ENCODE measurements at regions not wholly inside any gene's neighbourhood (a gene's known extent, or its start where the extent isn't known, plus 50 kb on each side); places are given as distances from the start of the nearest gene placed in this dataset.

- Mint-ChIP-seq H3K4me1 (ENCODE audit: low read depth) (no peaks in the 10 kb centered on the region), H3K27ac (no peak overlapping the region), H3K9me3 (no peaks in the 10 kb centered on the region), H3K27me3 (no peaks in the 10 kb centered on the region), H3K4me3 (no peak overlapping the region), H3K36me3 (ENCODE audit: low read depth) (no peaks in the 10 kb centered on the region)
- ATAC-seq (ENCODE audit: poor library complexity) (no peak), DNase-seq (no peak)
- ChIA-PET CTCF (no interaction called here), POLR2A (no interaction called here)
- H3K9me3 ChIP-seq (ENCODE audit: control insufficient read depth in 1 of 2, insufficient read depth in 1 of 2, low read length in 2 of 2), result no peaks in the 10 kb centered on the region
- intact Hi-C loops (cut with DNase I, micrococcal nuclease), result no loop called here
- no peak for TF ChIP-seq CTCF (IDR thresholded peaks at IDR 0.05)
- no peaks in the 10 kb centered on the region for H3K27me3 ChIP-seq (ENCODE audit: control insufficient read depth in 1 of 2, insufficient read depth in 2 of 2, low read length in 2 of 2)
- no peaks in the 10 kb centered on the region for H3K4me1 ChIP-seq (ENCODE audit: insufficient read depth, low read length)
- no peaks in the 10 kb centered on the region for H3K36me3 ChIP-seq (ENCODE audit: insufficient read depth, low read length)
- no peak overlapping the region for H3K4me3 ChIP-seq (ENCODE audit: low read length)
- no peak overlapping the region for H3K27ac ChIP-seq (ENCODE audit: low read depth in 1 of 2, low read length in 2 of 2)
These were observed 681.1 kb downstream of the DHX35 start for GRCh38 chr20:39643292-39643691.

GRCh38 chr20:39641423-39641822 is 679.3 kb downstream of the DHX35 start:
- no peaks in the 10 kb centered on the region for H3K9me3 Mint-ChIP-seq
- peaks cover 0 to 2% of the 10 kb centered on the region in 2 experiments for H3K9me3 ChIP-seq (ENCODE audit: control insufficient read depth in 1 of 2, insufficient read depth in 1 of 2, low read length in 2 of 2)
- no peaks in the 10 kb centered on the region for H3K36me3 Mint-ChIP-seq (ENCODE audit: low read depth)
- ATAC-seq (ENCODE audit: poor library complexity), result no peak
- no peak for TF ChIP-seq CTCF (IDR thresholded peaks at IDR 0.05)
- no peak for DNase-seq
- no peaks in the 10 kb centered on the region for H3K4me1 ChIP-seq (ENCODE audit: insufficient read depth, low read length)
- no peaks in the 10 kb centered on the region for H3K27me3 Mint-ChIP-seq
- H3K4me3 Mint-ChIP-seq, result no peak overlapping the region
- no peak overlapping the region for H3K27ac ChIP-seq (ENCODE audit: low read depth in 1 of 2, low read length in 2 of 2)
- ChIA-PET CTCF (no interaction called here), POLR2A (no interaction called here)
- no peaks in the 10 kb centered on the region for H3K4me1 Mint-ChIP-seq (ENCODE audit: low read depth)
- no peak overlapping the region for H3K4me3 ChIP-seq (ENCODE audit: low read length)
- H3K36me3 ChIP-seq (ENCODE audit: insufficient read depth, low read length), result no peaks in the 10 kb centered on the region
- H3K27ac Mint-ChIP-seq, result no peak overlapping the region
- intact Hi-C loops (cut with DNase I, micrococcal nuclease), result no loop called here
- H3K27me3 ChIP-seq (ENCODE audit: control insufficient read depth in 1 of 2, insufficient read depth in 2 of 2, low read length in 2 of 2), result no peaks in the 10 kb centered on the region

- intact Hi-C loops (cut with DNase I, micrococcal nuclease), result no loop called here
- no peak for TF ChIP-seq CTCF (IDR thresholded peaks at IDR 0.05)
- H3K27ac ChIP-seq (ENCODE audit: low read depth in 1 of 2, low read length in 2 of 2), result no peak overlapping the region
- CTCF ChIA-PET, result no interaction called here
- Mint-ChIP-seq H3K27ac (no peak overlapping the region), H3K4me3 (no peak overlapping the region), H3K36me3 (ENCODE audit: low read depth) (no peaks in the 10 kb centered on the region), H3K9me3 (no peaks in the 10 kb centered on the region), H3K4me1 (ENCODE audit: low read depth) (no peaks in the 10 kb centered on the region), H3K27me3 (no peaks in the 10 kb centered on the region)
- POLR2A ChIA-PET, result no interaction called here
- H3K4me1 ChIP-seq (ENCODE audit: insufficient read depth, low read length), result no peaks in the 10 kb centered on the region
- H3K27me3 ChIP-seq (ENCODE audit: control insufficient read depth in 1 of 2, insufficient read depth in 2 of 2, low read length in 2 of 2), result no peaks in the 10 kb centered on the region
- H3K4me3 ChIP-seq (ENCODE audit: low read length), result no peak overlapping the region
- no peaks in the 10 kb centered on the region for H3K36me3 ChIP-seq (ENCODE audit: insufficient read depth, low read length)
- DNase-seq (no peak), ATAC-seq (ENCODE audit: poor library complexity) (no peak)
- H3K9me3 ChIP-seq (ENCODE audit: control insufficient read depth in 1 of 2, insufficient read depth in 1 of 2, low read length in 2 of 2), result peaks cover 0 to 5% of the 10 kb centered on the region in 2 experiments
These were observed 678.0 kb downstream of the DHX35 start for GRCh38 chr20:39640147-39640546.
